ENCODE measurements at regions not wholly inside any gene's neighbourhood (a gene's known extent, or its start where the extent isn't known, plus 50 kb on each side); places are given as distances from the start of the nearest gene placed in this dataset.

GRCh38 chr6:156163311-156163710 is 613.9 kb upstream of the ARID1B start:
- ATAC-seq (ENCODE audit: low FRiP score in 2 of 2) (no peak), DNase-seq (no peak)
- H3K9me3 ChIP-seq: no peaks in the 10 kb centered on the region
- WGBS, 2 donors: 79 to 84% methylated on average over 2 of the region's 2 CpGs
- H3K36me3 ChIP-seq: no peaks in the 10 kb centered on the region
- TF ChIP-seq POLR2A (IDR thresholded peaks at IDR 0.05) (no peak), EP300 (IDR thresholded peaks at IDR 0.05) (no peak), CTCF (IDR thresholded peaks at IDR 0.05) (no peak), POLR2AphosphoS5 (IDR thresholded peaks at IDR 0.05) (no peak)
- H3K27me3 ChIP-seq: no peaks in the 10 kb centered on the region
- H3K27ac ChIP-seq: no peak overlapping the region
- no peak overlapping the region for H3K4me3 ChIP-seq
- no peaks in the 10 kb centered on the region for H3K4me1 ChIP-seq

GRCh38 chr6:156161471-156161870 is 615.7 kb upstream of the ARID1B start:
- Histone ChIP-seq H3K27ac (no peak overlapping the region), H3K4me1 (no peaks in the 10 kb centered on the region), H3K27me3 (no peaks in the 10 kb centered on the region), H3K36me3 (no peaks in the 10 kb centered on the region), H3K9me3 (no peaks in the 10 kb centered on the region), H3K4me3 (no peak overlapping the region)
- TF ChIP-seq POLR2A (IDR thresholded peaks at IDR 0.05): no peak
- TF ChIP-seq CTCF (IDR thresholded peaks at IDR 0.05): no peak
- TF ChIP-seq EP300 (IDR thresholded peaks at IDR 0.05): no peak
- no peak for TF ChIP-seq POLR2AphosphoS5 (IDR thresholded peaks at IDR 0.05)
- 64 to 73% methylated on average over 3 of the region's 3 CpGs for WGBS, 2 donors
- ATAC-seq (ENCODE audit: low FRiP score in 2 of 2): no peak
- no peak for DNase-seq

GRCh38 chr6:156160795-156161165 is 616.4 kb upstream of the ARID1B start:
- Histone ChIP-seq H3K4me1 (no peaks in the 10 kb centered on the region), H3K27me3 (no peaks in the 10 kb centered on the region), H3K9me3 (no peaks in the 10 kb centered on the region), H3K4me3 (no peak overlapping the region), H3K36me3 (no peaks in the 10 kb centered on the region), H3K27ac (no peak overlapping the region)
- ATAC-seq (ENCODE audit: low FRiP score in 2 of 2) (no peak), DNase-seq (no peak)
- TF ChIP-seq CTCF (IDR thresholded peaks at IDR 0.05) (no peak), POLR2AphosphoS5 (IDR thresholded peaks at IDR 0.05) (no peak), EP300 (IDR thresholded peaks at IDR 0.05) (no peak), POLR2A (IDR thresholded peaks at IDR 0.05) (no peak)
- WGBS, 2 donors: 44 to 45% methylated on average over 3 of the region's 3 CpGs

GRCh38 chr6:156160007-156160794 is 617.0 kb upstream of the ARID1B start:
- Histone ChIP-seq H3K36me3 (no peaks in the 10 kb centered on the region), H3K27me3 (no peaks in the 10 kb centered on the region), H3K27ac (no peak overlapping the region), H3K4me3 (no peak overlapping the region), H3K4me1 (no peaks in the 10 kb centered on the region), H3K9me3 (no peaks in the 10 kb centered on the region)
- ATAC-seq (ENCODE audit: low FRiP score in 2 of 2) (no peak), DNase-seq (no peak)
- TF ChIP-seq POLR2AphosphoS5 (IDR thresholded peaks at IDR 0.05) (no peak), POLR2A (IDR thresholded peaks at IDR 0.05) (no peak), CTCF (IDR thresholded peaks at IDR 0.05) (no peak), EP300 (IDR thresholded peaks at IDR 0.05) (no peak)
- 93 to 97% methylated on average over 3 of the region's 3 CpGs for WGBS, 2 donors

GRCh38 chr6:156154896-156155295 is 622.3 kb upstream of the ARID1B start:
- H3K27ac ChIP-seq: no peak overlapping the region
- ATAC-seq (ENCODE audit: low FRiP score in 2 of 2) (no peak), DNase-seq (no peak)
- H3K27me3 ChIP-seq: no peaks in the 10 kb centered on the region
- no peaks in the 10 kb centered on the region for H3K4me1 ChIP-seq
- TF ChIP-seq POLR2AphosphoS5 (IDR thresholded peaks at IDR 0.05) (no peak), EP300 (IDR thresholded peaks at IDR 0.05) (no peak), POLR2A (IDR thresholded peaks at IDR 0.05) (no peak), CTCF (IDR thresholded peaks at IDR 0.05) (no peak)
- 50 to 55% methylated on average over 4 of the region's 4 CpGs for WGBS, 2 donors
- H3K4me3 ChIP-seq: no peak overlapping the region
- no peaks in the 10 kb centered on the region for H3K9me3 ChIP-seq
- no peaks in the 10 kb centered on the region for H3K36me3 ChIP-seq

All from upper lobe of left lung (tissue), 6 donors.